HuH-7 (cell line): ENCODE measurements at regions not wholly inside any gene's neighbourhood (a gene's known extent, or its start where the extent isn't known, plus 50 kb on each side); places are given as distances from the start of the nearest gene placed in this dataset.
"Not testable (repeated sequence)": the region's sequence is repeated elsewhere in the genome, so short reads cannot be mapped to it uniquely, and the experiment has no call there.

ENCODE experiments used
- DNase-seq: peaks from one replicate; pipeline ENCODE4 v3.0.0; 2011; ENCODE audit warnings: low spot score

GRCh38 chr2:38483776-38484501, 106.9 kb upstream of the ATL2 start:
- DNase-seq, result no peak

GRCh38 chr2:38482710-38483109, 105.6 kb upstream of the ATL2 start:
- DNase-seq, result not testable (repeated sequence)

GRCh38 chr2:38480617-38481016, 103.5 kb upstream of the ATL2 start:
- DNase-seq, result no peak

GRCh38 chr2:38477006-38477405, 99.9 kb upstream of the ATL2 start:
- DNase-seq, result no peak

- DNase-seq, result no peak
Measured at GRCh38 chr2:38475567-38475881, 98.5 kb upstream of the ATL2 start.

GRCh38 chr2:38474715-38475566, 97.9 kb upstream of the ATL2 start:
- no peak for DNase-seq

- no peak for DNase-seq
Measured at GRCh38 chr2:38474021-38474456, 97.0 kb upstream of the ATL2 start.

- DNase-seq, result no peak
Measured at GRCh38 chr2:38473333-38474005, 96.4 kb upstream of the ATL2 start.

GRCh38 chr2:38470115-38470514, 93.0 kb upstream of the ATL2 start:
- DNase-seq, result no peak

GRCh38 chr2:38467768-38468455, 90.8 kb upstream of the ATL2 start:
- DNase-seq, result no peak

GRCh38 chr2:38466876-38467767, 90.0 kb upstream of the ATL2 start:
- DNase-seq, result no peak

- no peak for DNase-seq
Measured at GRCh38 chr2:38466409-38466808, 89.3 kb upstream of the ATL2 start.

- DNase-seq, result peak; percentile 60
Measured at GRCh38 chr2:38465789-38466127, 88.7 kb upstream of the ATL2 start.

GRCh38 chr2:38464971-38465788, 88.1 kb upstream of the ATL2 start:
- DNase-seq, result no peak

- DNase-seq, result no peak
Measured at GRCh38 chr2:38463752-38464151, 86.7 kb upstream of the ATL2 start.

- no peak for DNase-seq
Measured at GRCh38 chr2:38462121-38462661, 85.1 kb upstream of the ATL2 start.

- no peak for DNase-seq
Measured at GRCh38 chr2:38461470-38461869, 84.4 kb upstream of the ATL2 start.

- DNase-seq, result no peak
Measured at GRCh38 chr2:38460313-38460712, 83.2 kb upstream of the ATL2 start.

GRCh38 chr2:38454081-38454480, 77.0 kb upstream of the ATL2 start:
- DNase-seq, result no peak

- not testable (repeated sequence) for DNase-seq
Measured at GRCh38 chr2:38451778-38452177, 74.7 kb upstream of the ATL2 start.
